Stomach (tissue), 8 donors: ENCODE measurements at regions not wholly inside any gene's neighbourhood (a gene's known extent, or its start where the extent isn't known, plus 50 kb on each side); places are given as distances from the start of the nearest gene placed in this dataset.

Experiments used
- DNase-seq, 2 donors: peaks; one replicate each; pipeline versions ENCODE4 v3.0.0 to v3.0.0-alpha.2; 2013 to 2019
- H3K27ac ChIP-seq, 5 donors: fragments of 200-600 bp in 4 of 5; sonication (generic) in 4 of 5; one replicate each; pipeline ENCODE4 v1.5.1; 2013 to 2019; ENCODE audit warnings: mild to moderate bottlenecking in 1 of 5, moderate library complexity in 1 of 5
- H3K27me3 ChIP-seq, 3 donors: fragments of 200-600 bp; sonication (generic); one replicate each; pipeline ENCODE4 v1.5.1; 2017 to 2019; ENCODE audit warnings: mixed run types in 1 of 3
- H3K36me3 ChIP-seq, 4 donors: fragments of 200-600 bp; sonication (generic); 1 replicate in 3 of 4; 2 replicates in 1 of 4; pipeline ENCODE4 v1.5.1; 2016 to 2019
- H3K4me1 ChIP-seq, 4 donors: fragments of 200-600 bp; sonication (generic); one replicate each; pipeline ENCODE4 v1.5.1; 2016 to 2019
- H3K4me3 ChIP-seq, 4 donors: fragments of 200-600 bp; sonication (generic) in 3 of 4; one replicate each; pipeline ENCODE4 v1.5.1; 2016 to 2019; ENCODE audit warnings: mild to moderate bottlenecking in 1 of 4
- H3K9me3 ChIP-seq, 4 donors: fragments of 200-600 bp; sonication (generic); one replicate each; pipeline ENCODE4 v1.5.1; 2016 to 2019
- CTCF ChIP-seq, 7 experiments: fragments of 450-650 bp in 4 of 7; fragments of 200-600 bp in 3 of 7; sonication (generic) in 3 of 7; IDR thresholded peaks; one replicate each; pipeline ENCODE4 v1.5.1; 2016 to 2019; ENCODE audit warnings: antibody characterized with exemption in 7 of 7, control low read depth in 2 of 7, mild to moderate bottlenecking in 1 of 7
- EP300 ChIP-seq: sonication (generic); formaldehyde crosslinking; IDR thresholded peaks from one replicate; pipeline ENCODE4 v1.6.1; 2017; ENCODE audit warnings: antibody characterized with exemption
- POLR2A ChIP-seq, 4 donors: fragments of 450-650 bp; IDR thresholded peaks; one replicate each; pipeline ENCODE4 v1.6.1; 2016; ENCODE audit warnings: antibody characterized with exemption in 4 of 4, control low read depth in 2 of 4, mild to moderate bottlenecking in 1 of 4, moderate library complexity in 1 of 4
- POLR2AphosphoS5 ChIP-seq, 3 donors: sonication (generic); formaldehyde crosslinking; IDR thresholded peaks; one replicate each; pipeline ENCODE4 v1.6.1; 2016; ENCODE audit warnings: antibody characterized with exemption in 3 of 3
- WGBS, 5 donors: extraction: QIAGEN DNeasy Blood & Tissue Kit in 3 of 5; methylation state at CpG; one replicate each; pipeline versions ENCODE4 v1.1.5 to v1.1.7; 2013 to 2018; 5-methylcytosine and 5-hydroxymethylcytosine counted together
- intact Hi-C: fragments of 100-400 bp; cut with DNase I; formaldehyde crosslinking; loops from one replicate; pipeline ENCODE4 v1.15.1; 2023; ENCODE audit warnings: low total_unique reads
- donor health status: healthy with polysubstance abuse.
- donor health status: Bipolar disorder and iron deficiency.
- donor health status: healthy.

- H3K27me3 ChIP-seq: no peaks in the 10 kb centered on the region
- H3K36me3 ChIP-seq: no peaks in the 10 kb centered on the region
- no peaks in the 10 kb centered on the region for H3K9me3 ChIP-seq
- WGBS, 5 donors: 88 to 96% (median 94%) methylated on average over 2 of the region's 2 CpGs
- H3K4me3 ChIP-seq: no peak overlapping the region
- no peak overlapping the region for H3K27ac ChIP-seq
- intact Hi-C loops: no loop called here
- DNase-seq: no peak
- H3K4me1 ChIP-seq: no peaks in the 10 kb centered on the region
- no peak for TF ChIP-seq EP300
- TF ChIP-seq CTCF (IDR thresholded peaks at IDR 0.05): no peak
- no peak for TF ChIP-seq POLR2A (IDR thresholded peaks at IDR 0.05)
- TF ChIP-seq POLR2AphosphoS5 (IDR thresholded peaks at IDR 0.05): no peak
Measured at GRCh38 chr7:113986216-113986615, 67.4 kb upstream of the PPP1R3A start.

GRCh38 chr7:113976508-113976907 is 57.7 kb upstream of the PPP1R3A start:
- H3K4me3 ChIP-seq: no peak overlapping the region
- TF ChIP-seq CTCF (IDR thresholded peaks at IDR 0.05) (no peak), EP300 (no peak), POLR2A (IDR thresholded peaks at IDR 0.05) (no peak), POLR2AphosphoS5 (IDR thresholded peaks at IDR 0.05) (no peak)
- H3K27me3 ChIP-seq: no peaks in the 10 kb centered on the region
- H3K36me3 ChIP-seq: no peaks in the 10 kb centered on the region
- DNase-seq: no peak
- intact Hi-C loops: no loop called here
- no peak overlapping the region for H3K27ac ChIP-seq
- no peaks in the 10 kb centered on the region for H3K4me1 ChIP-seq
- 52 to 79% (median 65%) methylated on average over 4 of the region's 4 CpGs for WGBS, 5 donors
- H3K9me3 ChIP-seq: no peaks in the 10 kb centered on the region

GRCh38 chr7:113968713-113969112 is 49.9 kb upstream of the PPP1R3A start:
- WGBS, 5 donors: 37 to 47% (median 44%) methylated on average over 2 of the region's 2 CpGs
- no peak overlapping the region for H3K27ac ChIP-seq
- DNase-seq: peak in 1 of 2 donors; percentile 7
- no peak for TF ChIP-seq CTCF (IDR thresholded peaks at IDR 0.05)
- TF ChIP-seq POLR2A (IDR thresholded peaks at IDR 0.05): no peak
- TF ChIP-seq EP300: no peak
- no peak for TF ChIP-seq POLR2AphosphoS5 (IDR thresholded peaks at IDR 0.05)
- intact Hi-C loops: no loop called here
- H3K9me3 ChIP-seq: no peaks in the 10 kb centered on the region
- no peaks in the 10 kb centered on the region for H3K27me3 ChIP-seq
- no peak overlapping the region for H3K4me3 ChIP-seq
- H3K36me3 ChIP-seq: no peaks in the 10 kb centered on the region
- no peaks in the 10 kb centered on the region for H3K4me1 ChIP-seq
